SK-N-SH (cell line): ENCODE measurements at regions not wholly inside any gene's neighbourhood (a gene's known extent, or its start where the extent isn't known, plus 50 kb on each side); places are given as distances from the start of the nearest gene placed in this dataset.
"Not testable (repeated sequence)": the region's sequence is repeated elsewhere in the genome, so short reads cannot be mapped to it uniquely, and the experiment has no call there.

Experiments
- CTCF ChIA-PET: fragments of 300-600, 350-600 bp; formaldehyde crosslinking; extraction: SDS; loops from one replicate; lab custom pipeline; 2021; lab: Yijun Ruan, JAX
- POLR2A ChIA-PET: fragments of 350-600 bp; sonication (Branson Sonifier 250); formaldehyde crosslinking; extraction: SDS; loops from one replicate; lab custom pipeline; 2020; ENCODE audit warnings: antibody characterized with exemption, inconsistent platforms; lab: Yijun Ruan, JAX
- DNase-seq: peaks from one replicate; pipeline ENCODE4 v3.0.0; 2012
- H2AFZ ChIP-seq: fragments of 200-600 bp; sonication (generic); 2 replicates; pipeline ENCODE4 v1.8.1; 2016; ENCODE audit warnings: antibody characterized with exemption, mild to moderate bottlenecking, low read depth
- H3F3A ChIP-seq: fragments of 200-600 bp; sonication (generic); replicated peaks from 2 replicates; pipeline ENCODE3; 2016; ENCODE audit warnings: antibody characterized with exemption, mild to moderate bottlenecking; ENCODE audit not compliant: insufficient read depth
- H3K27ac ChIP-seq, 2 experiments: fragments of 200-500 bp in 1 of 2; fragments of 200-600 bp in 1 of 2; sonication (Bioruptor generic) in 1 of 2; sonication (generic), shearing (Covaris generic) in 1 of 2; 2 replicates each; pipeline versions ENCODE4 v1.5.1 to v1.6.1; 2014 to 2016; ENCODE audit warnings: low read depth in 2 of 2, inconsistent platforms in 1 of 2, low read length in 1 of 2, mild to moderate bottlenecking in 1 of 2, mixed read lengths in 1 of 2
- H3K27me3 ChIP-seq: fragments of 200-600 bp; sonication (generic), shearing (Covaris generic); 2 replicates; pipeline ENCODE4 v1.6.1; 2016; ENCODE audit warnings: mixed run types; ENCODE audit not compliant: insufficient read depth
- H3K36me3 ChIP-seq, 2 experiments: fragments of 200-500 bp in 1 of 2; fragments of 200-600 bp in 1 of 2; sonication (Bioruptor generic) in 1 of 2; sonication (generic) in 1 of 2; replicated peaks in 1 of 2; 2 replicates each; pipeline versions ENCODE3 to v1.5.1; 2014 to 2016; ENCODE audit warnings: low read length in 1 of 2, mild to moderate bottlenecking in 1 of 2; ENCODE audit not compliant: insufficient read depth in 2 of 2, control insufficient read depth in 1 of 2
- H3K4me1 ChIP-seq, 2 experiments: fragments of 200-500 bp in 1 of 2; fragments of 200-600 bp in 1 of 2; sonication (Bioruptor generic) in 1 of 2; sonication (generic), shearing (Covaris generic) in 1 of 2; 2 replicates each; pipeline versions ENCODE4 v1.5.1 to v1.6.1; 2014 to 2016; ENCODE audit warnings: low read depth in 1 of 2, low read length in 1 of 2, mixed run types in 1 of 2; ENCODE audit not compliant: insufficient read depth in 2 of 2, control insufficient read depth in 1 of 2
- H3K4me2 ChIP-seq: fragments of 200-600 bp; sonication (generic), shearing (Covaris generic); 2 replicates; pipeline ENCODE4 v1.6.1; 2017; ENCODE audit warnings: mixed run types
- H3K4me3 ChIP-seq, 2 experiments: fragments of 200-500 bp in 1 of 2; fragments of 200-600 bp in 1 of 2; sonication (Bioruptor generic) in 1 of 2; sonication (generic), shearing (Covaris generic) in 1 of 2; 2 replicates each; pipeline versions ENCODE4 v1.5.1 to v1.8.1; 2014 to 2016; ENCODE audit warnings: low read depth in 2 of 2, inconsistent platforms in 1 of 2, low read length in 1 of 2, mild to moderate bottlenecking in 1 of 2, mixed read lengths in 1 of 2, moderate library complexity in 1 of 2
- H3K79me2 ChIP-seq: fragments of 200-600 bp; sonication (generic); 2 replicates; pipeline ENCODE4 v1.8.1; 2017; ENCODE audit warnings: mild to moderate bottlenecking; ENCODE audit not compliant: insufficient read depth
- H3K9ac ChIP-seq: fragments of 200-600 bp; sonication (generic); 2 replicates; pipeline ENCODE4 v1.6.1; 2017; ENCODE audit warnings: mixed run types
- H3K9me2 ChIP-seq: fragments of 200-600 bp; sonication (generic); 2 replicates; pipeline ENCODE4 v1.6.1; 2017; ENCODE audit warnings: mixed run types
- H3K9me3 ChIP-seq: fragments of 200-600 bp; sonication (generic); 2 replicates; pipeline ENCODE4 v1.6.1; 2017; ENCODE audit warnings: mixed run types, mild to moderate bottlenecking, moderate library complexity
- H4K20me1 ChIP-seq: fragments of 200-600 bp; sonication (generic); 2 replicates; pipeline ENCODE4 v1.6.1; 2017; ENCODE audit warnings: mild to moderate bottlenecking, mixed run types; ENCODE audit not compliant: insufficient read depth
- CHD2 ChIP-seq: fragments of 150-350 bp; IDR thresholded peaks from 2 replicates; pipeline ENCODE4 v1.6.1; 2018; ENCODE audit warnings: low read length; ENCODE audit not compliant: partially characterized antibody
- ELF1 ChIP-seq: IDR thresholded peaks from 2 replicates; pipeline ENCODE4 v1.4.0; 2012
- EZH2phosphoT487 ChIP-seq: fragments of 200-600 bp; sonication (generic); IDR thresholded peaks from 2 replicates; pipeline ENCODE4 v1.6.1; 2017; ENCODE audit warnings: low read depth, mixed run types, mild to moderate bottlenecking, antibody characterized with exemption, moderate library complexity, borderline replicate concordance
- FOXJ3 ChIP-seq: sonication (generic); formaldehyde crosslinking; IDR thresholded peaks from 2 replicates; pipeline ENCODE4 v1.5.1; 2020; ENCODE audit warnings: mild to moderate bottlenecking, missing genetic modification reagents
- GABPA ChIP-seq: IDR thresholded peaks from 2 replicates; pipeline ENCODE4 v1.4.0; 2012; ENCODE audit warnings: low read depth, mild to moderate bottlenecking
- GATA2 ChIP-seq: sonication (generic); formaldehyde crosslinking; IDR thresholded peaks from 2 replicates; pipeline ENCODE4 v1.5.0; 2020; ENCODE audit warnings: mild to moderate bottlenecking, missing genetic modification reagents
- JUND ChIP-seq: IDR thresholded peaks from 2 replicates; pipeline ENCODE4 v1.4.0; 2012
- MXI1 ChIP-seq: IDR thresholded peaks from 2 replicates; pipeline ENCODE4 v1.6.1; 2012; ENCODE audit warnings: mild to moderate bottlenecking, low read depth, low read length, improper control_type of control experiment
- NRF1 ChIP-seq: IDR thresholded peaks from 2 replicates; pipeline ENCODE4 v1.6.1; 2012; ENCODE audit warnings: low read depth, mild to moderate bottlenecking, low read length
- SIN3A ChIP-seq: IDR thresholded peaks from 2 replicates; pipeline ENCODE4 v1.6.1; 2012; ENCODE audit warnings: low read depth, mild to moderate bottlenecking, low read length, moderate library complexity, borderline replicate concordance
- TAF1 ChIP-seq: IDR thresholded peaks from 2 replicates; pipeline ENCODE4 v1.6.1; 2012; ENCODE audit warnings: low read depth, mild to moderate bottlenecking, low read length, moderate library complexity, borderline replicate concordance
- TCF12 ChIP-seq: IDR thresholded peaks from 2 replicates; pipeline ENCODE4 v1.4.0; 2012
- WGBS: methylation state at CpG from one replicate; pipeline ENCODE4 v1.1.6; 2017; ENCODE audit warnings: low lambda C conversion rate; 5-methylcytosine and 5-hydroxymethylcytosine counted together
- TF ChIP-seq, protein P1 (sequence below): fragments of 150-350 bp; IDR thresholded peaks from 2 replicates; pipeline ENCODE4 v1.6.1; 2016; ENCODE audit warnings: mild to moderate bottlenecking, low read depth, low read length

DNA sequence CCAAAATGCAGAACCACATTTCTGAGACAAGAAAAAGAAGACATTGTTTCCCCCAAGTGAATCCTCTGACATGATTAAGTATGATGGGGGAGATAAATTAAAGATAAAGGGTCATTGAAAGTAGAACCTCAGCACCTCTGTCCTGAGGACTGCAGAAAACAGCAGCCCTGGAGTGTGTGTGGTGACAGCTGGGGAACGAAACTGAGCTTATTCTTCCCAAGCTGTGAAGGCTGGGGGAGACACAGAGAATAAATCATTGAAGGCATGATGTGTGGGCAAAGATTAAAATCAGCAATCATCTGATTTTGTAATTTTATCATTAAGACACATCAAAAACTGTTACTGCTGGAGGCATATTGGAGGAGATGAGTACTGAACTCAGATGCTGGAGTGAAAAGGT, 67.5 kb upstream of the GPR6 start:
- 28% methylated on average over 1 of the region's 1 CpG for WGBS
- Histone ChIP-seq H3K9me2 (no peaks in the 10 kb centered on the region), H3K4me2 (no peak overlapping the region), H3F3A (no peaks in the 10 kb centered on the region), H3K27ac (no peak overlapping the region), H4K20me1 (no peaks in the 10 kb centered on the region), H2AFZ (no peak overlapping the region), H3K27me3 (no peaks in the 10 kb centered on the region; the same call in 1 of the 2 replicates), H3K4me3 (no peak overlapping the region), H3K4me1 (no peaks in the 10 kb centered on the region), H3K9me3 (no peaks in the 10 kb centered on the region), H3K9ac (no peak overlapping the region), H3K79me2 (no peaks in the 10 kb centered on the region), H3K36me3 (no peaks in the 10 kb centered on the region)
- DNase-seq, result no peak
- CTCF ChIA-PET, result no interaction called here
- POLR2A ChIA-PET, result no interaction called here
- no peak for TF ChIP-seq ELF1
- TF ChIP-seq TAF1, result no peak
- no peak for TF ChIP-seq CHD2
- no peak for TF ChIP-seq GABPA

DNA sequence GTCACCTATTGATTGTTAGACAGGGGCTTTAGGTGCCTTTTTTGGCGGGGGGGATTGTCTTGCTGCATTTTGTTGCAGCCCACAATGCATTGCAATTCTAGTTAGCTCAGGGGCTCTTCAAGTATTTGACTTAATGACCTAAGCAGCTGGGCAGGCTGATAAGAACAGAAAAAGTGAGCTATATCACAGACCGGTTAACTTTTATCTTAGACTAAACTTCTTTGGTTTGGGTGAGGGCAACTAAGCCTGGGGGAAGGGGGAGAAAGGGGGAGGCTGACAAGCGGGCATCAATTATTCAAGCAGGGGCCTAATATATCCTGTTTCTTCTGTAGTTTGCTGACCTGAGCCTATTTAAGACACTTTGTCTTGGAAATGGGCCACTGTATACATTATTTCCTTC, 66.0 kb upstream of the GPR6 start:
- POLR2A ChIA-PET, result no interaction called here
- DNase-seq, result no peak
- H3K27ac ChIP-seq, result no peak overlapping the region
- H3K4me1 ChIP-seq, result no peaks in the 10 kb centered on the region
- no peaks in the 10 kb centered on the region for H3K79me2 ChIP-seq
- H3K4me3 ChIP-seq, result no peak overlapping the region
- TF ChIP-seq, protein P1, sequence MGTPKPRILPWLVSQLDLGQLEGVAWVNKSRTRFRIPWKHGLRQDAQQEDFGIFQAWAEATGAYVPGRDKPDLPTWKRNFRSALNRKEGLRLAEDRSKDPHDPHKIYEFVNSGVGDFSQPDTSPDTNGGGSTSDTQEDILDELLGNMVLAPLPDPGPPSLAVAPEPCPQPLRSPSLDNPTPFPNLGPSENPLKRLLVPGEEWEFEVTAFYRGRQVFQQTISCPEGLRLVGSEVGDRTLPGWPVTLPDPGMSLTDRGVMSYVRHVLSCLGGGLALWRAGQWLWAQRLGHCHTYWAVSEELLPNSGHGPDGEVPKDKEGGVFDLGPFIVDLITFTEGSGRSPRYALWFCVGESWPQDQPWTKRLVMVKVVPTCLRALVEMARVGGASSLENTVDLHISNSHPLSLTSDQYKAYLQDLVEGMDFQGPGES, result no peak
- TF ChIP-seq NRF1, result no peak
- TF ChIP-seq FOXJ3 (CRISPR knock-in tag), result no peak
- no peak for TF ChIP-seq GABPA
- no peak for TF ChIP-seq SIN3A
- H4K20me1 ChIP-seq, result no peaks in the 10 kb centered on the region
- H3K9me2 ChIP-seq, result no peaks in the 10 kb centered on the region
- H3K36me3 ChIP-seq, result no peaks in the 10 kb centered on the region
- H3F3A ChIP-seq, result no peaks in the 10 kb centered on the region
- WGBS, result 48% methylated on average over 3 of the region's 3 CpGs
- no peaks in the 10 kb centered on the region for H3K9me3 ChIP-seq
- no peak overlapping the region for H3K4me2 ChIP-seq
- H3K9ac ChIP-seq, result no peak overlapping the region
- H2AFZ ChIP-seq, result no peak overlapping the region
- H3K27me3 ChIP-seq, result no peaks in the 10 kb centered on the region; the same call in 1 of the 2 replicates
- CTCF ChIA-PET, result no interaction called here

- no peaks in the 10 kb centered on the region; the same call in 1 of the 2 replicates for H3K27me3 ChIP-seq
- H3K4me3 ChIP-seq, result no peak overlapping the region
- no peak overlapping the region for H3K9ac ChIP-seq
- no peaks in the 10 kb centered on the region for H3K36me3 ChIP-seq
- no peaks in the 10 kb centered on the region for H3K4me1 ChIP-seq
- no peaks in the 10 kb centered on the region for H3K9me2 ChIP-seq
- 43% methylated on average over 2 of the region's 3 CpGs for WGBS
- H4K20me1 ChIP-seq, result no peaks in the 10 kb centered on the region
- no peak overlapping the region for H2AFZ ChIP-seq
- ChIA-PET POLR2A (no interaction called here), CTCF (interaction anchor here (0.8 kb wide), 1 partner anchor 16 kb away, joined by 5 read pairs; no protein-coding TSS in a partner anchor)
- H3F3A ChIP-seq, result no peaks in the 10 kb centered on the region
- no peak for TF ChIP-seq MXI1
- no peak for TF ChIP-seq TCF12
- TF ChIP-seq JUND, result no peak
- TF ChIP-seq FOXJ3 (CRISPR knock-in tag), result no peak
- no peak for TF ChIP-seq GATA2 (CRISPR knock-in tag)
- TF ChIP-seq EZH2phosphoT487, result no peak
- H3K27ac ChIP-seq, result no peak overlapping the region
- no peak for DNase-seq
- H3K4me2 ChIP-seq, result no peak overlapping the region
- H3K9me3 ChIP-seq, result no peaks in the 10 kb centered on the region
- H3K79me2 ChIP-seq, result no peaks in the 10 kb centered on the region
These were observed 65.2 kb upstream of the GPR6 start for GRCh38 chr6:109912952-109913351.

GRCh38 chr6:109915748-109916147, 62.4 kb upstream of the GPR6 start:
- H3K9ac ChIP-seq, H3K9me3 ChIP-seq, H3K4me1 ChIP-seq, DNase-seq, H4K20me1 ChIP-seq, H3K4me3 ChIP-seq, H3K27ac ChIP-seq, H3K4me2 ChIP-seq, H3K9me2 ChIP-seq, H3K27me3 ChIP-seq, H3K79me2 ChIP-seq, H2AFZ ChIP-seq, POLR2A ChIA-PET, H3F3A ChIP-seq, H3K36me3 ChIP-seq: not testable (repeated sequence)
- CTCF ChIA-PET, result interaction anchor here (1.4 kb wide), 1 partner anchor 124 kb away, joined by 4 read pairs; no protein-coding TSS in a partner anchor
- WGBS, result 65% methylated on average over 1 of the region's 1 CpG
